GM12872 (cell line): ENCODE measurements at regions not wholly inside any gene's neighbourhood (a gene's known extent, or its start where the extent isn't known, plus 50 kb on each side); places are given as distances from the start of the nearest gene placed in this dataset.

Experiments used
- TF ChIP-seq, protein P1 (sequence below): IDR thresholded peaks from 3 replicates; pipeline ENCODE4 v1.5.1; 2011; ENCODE audit warnings: low read depth, mild to moderate bottlenecking, low read length, moderate library complexity; ENCODE audit not compliant: insufficient read depth

- TF ChIP-seq, protein P1, sequence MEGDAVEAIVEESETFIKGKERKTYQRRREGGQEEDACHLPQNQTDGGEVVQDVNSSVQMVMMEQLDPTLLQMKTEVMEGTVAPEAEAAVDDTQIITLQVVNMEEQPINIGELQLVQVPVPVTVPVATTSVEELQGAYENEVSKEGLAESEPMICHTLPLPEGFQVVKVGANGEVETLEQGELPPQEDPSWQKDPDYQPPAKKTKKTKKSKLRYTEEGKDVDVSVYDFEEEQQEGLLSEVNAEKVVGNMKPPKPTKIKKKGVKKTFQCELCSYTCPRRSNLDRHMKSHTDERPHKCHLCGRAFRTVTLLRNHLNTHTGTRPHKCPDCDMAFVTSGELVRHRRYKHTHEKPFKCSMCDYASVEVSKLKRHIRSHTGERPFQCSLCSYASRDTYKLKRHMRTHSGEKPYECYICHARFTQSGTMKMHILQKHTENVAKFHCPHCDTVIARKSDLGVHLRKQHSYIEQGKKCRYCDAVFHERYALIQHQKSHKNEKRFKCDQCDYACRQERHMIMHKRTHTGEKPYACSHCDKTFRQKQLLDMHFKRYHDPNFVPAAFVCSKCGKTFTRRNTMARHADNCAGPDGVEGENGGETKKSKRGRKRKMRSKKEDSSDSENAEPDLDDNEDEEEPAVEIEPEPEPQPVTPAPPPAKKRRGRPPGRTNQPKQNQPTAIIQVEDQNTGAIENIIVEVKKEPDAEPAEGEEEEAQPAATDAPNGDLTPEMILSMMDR = no peak
Measured at GRCh38 chr20:50373674-50374286, 136.4 kb upstream of the PTPN1 start.

GRCh38 chr20:50374541-50375078, 135.6 kb upstream of the PTPN1 start:
- TF ChIP-seq, protein P1 = no peak

DNA sequence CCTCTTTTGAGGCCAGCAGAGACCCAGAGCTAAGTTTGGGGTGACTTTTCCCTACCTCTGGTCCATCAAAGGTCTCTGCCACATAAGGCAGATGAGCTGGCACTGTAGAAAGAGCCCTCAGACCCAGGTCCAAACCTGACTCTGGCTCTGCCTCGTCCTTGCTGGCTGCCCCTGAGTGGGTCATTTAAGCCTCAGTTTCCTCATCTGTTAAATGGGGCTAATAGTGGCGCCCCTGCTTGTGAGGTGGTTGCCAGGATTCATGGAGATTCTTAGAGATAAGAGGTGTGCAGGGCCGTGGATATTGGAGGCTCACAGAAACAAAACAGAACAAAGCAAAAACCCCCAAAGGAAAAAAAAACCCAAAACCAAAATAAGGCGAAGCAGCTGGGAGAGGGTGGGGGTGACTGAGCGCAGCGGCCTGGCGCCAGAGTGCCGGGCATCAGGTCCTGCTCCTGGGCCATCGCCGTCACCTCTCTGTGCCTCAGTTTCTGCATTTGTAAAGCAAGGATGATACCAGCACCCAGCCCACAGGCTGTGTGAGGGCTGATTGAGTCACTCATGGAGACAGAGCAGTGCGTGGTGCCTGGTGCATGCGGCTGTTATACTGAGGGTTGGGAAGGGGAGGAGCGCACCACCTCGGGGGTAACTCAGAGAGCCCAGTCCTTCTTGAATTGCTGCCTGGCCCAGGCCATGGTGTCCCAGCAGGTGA, 133.8 kb upstream of the PTPN1 start:
- TF ChIP-seq, protein P1 = no peak

- TF ChIP-seq, protein P1 = no peak
Measured at GRCh38 chr20:50376888-50377459, 133.2 kb upstream of the PTPN1 start.

DNA sequence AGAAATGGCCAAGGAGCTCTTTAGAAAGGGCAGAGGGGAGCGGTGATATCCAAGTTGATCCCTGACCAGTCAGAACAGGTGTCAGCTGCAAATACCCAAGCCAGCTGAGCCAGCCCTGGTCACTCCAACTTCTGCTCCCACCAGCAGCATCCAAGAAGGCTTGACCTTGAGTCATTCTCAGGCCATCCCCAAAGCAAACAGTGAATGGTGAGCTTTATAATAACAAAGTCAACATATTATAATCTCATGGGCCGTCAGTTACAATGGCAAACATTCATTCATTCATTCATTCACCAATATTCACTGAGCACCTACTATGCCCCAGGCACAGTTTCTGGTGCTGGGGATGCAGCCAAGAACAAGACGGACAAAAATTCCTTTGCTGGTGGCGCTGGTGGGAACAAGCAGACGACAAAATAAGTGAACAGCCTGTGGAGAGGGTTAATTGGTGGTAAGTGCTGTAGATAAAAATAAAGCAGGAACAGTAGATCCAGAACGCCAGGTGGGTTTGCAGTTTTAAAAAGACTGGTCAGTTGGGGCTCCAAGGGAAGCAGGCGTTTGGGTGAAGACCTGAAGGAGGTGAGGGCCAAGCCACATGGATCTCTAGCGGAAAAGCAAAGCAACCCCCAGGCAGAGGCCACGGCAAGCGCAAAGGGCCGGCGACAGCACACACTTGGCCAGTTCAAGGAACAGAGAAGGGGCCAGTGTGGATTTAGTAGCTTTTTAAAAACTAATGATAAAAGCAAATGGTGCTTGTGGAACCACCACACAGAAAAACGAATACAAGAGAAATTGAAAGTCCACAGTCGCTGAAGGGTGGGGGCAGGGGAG, 131.8 kb upstream of the PTPN1 start:
- TF ChIP-seq, protein P1 = no peak

DNA sequence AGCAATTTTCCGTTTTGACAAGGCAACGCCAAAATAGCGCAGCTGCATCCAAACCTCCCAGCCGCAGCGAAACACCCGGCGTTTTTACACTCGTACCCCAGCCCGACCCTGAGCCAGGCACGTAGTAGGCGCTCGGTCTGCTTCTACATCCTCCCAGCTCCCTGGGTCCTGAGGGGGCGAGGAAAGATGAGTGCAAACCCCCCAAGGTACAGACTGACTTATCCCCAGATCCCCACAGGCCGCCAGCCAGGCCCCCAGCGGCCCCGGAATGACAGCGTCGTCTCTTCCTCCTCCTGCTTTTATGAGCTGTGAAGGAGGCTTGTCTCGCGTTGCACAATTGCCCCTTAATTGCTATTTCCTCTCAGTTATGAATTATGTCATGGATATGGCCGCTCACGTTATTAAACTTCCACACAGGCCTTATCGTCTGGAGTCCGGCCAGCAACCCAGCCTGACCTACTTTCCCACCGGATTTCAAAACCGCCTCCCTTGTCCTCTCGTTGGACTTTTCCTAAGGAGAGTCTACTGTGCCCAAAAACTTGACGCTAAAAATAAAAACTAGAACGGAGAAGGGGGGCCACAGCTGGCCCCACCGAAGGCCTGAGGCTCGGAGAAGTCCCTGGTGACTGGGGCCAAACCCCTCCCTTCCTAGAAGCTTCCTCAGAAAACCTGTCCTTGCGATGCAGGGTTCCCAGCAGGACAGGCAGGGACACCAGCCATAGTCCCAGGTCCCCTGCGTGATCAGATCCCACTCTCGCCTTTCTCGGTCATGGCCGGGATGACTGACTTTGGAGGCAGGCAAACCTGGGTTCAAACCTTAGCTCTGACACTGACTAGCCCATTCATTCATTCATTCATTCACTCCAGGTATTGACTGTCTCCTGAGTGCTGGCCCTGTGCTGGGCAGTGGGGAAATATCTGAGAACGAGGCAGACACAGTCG, 130.9 kb upstream of the PTPN1 start:
- TF ChIP-seq, protein P1 = no peak
